UCSD-AML1 (cell line): ENCODE measurements at regions not wholly inside any gene's neighbourhood (a gene's known extent, or its start where the extent isn't known, plus 50 kb on each side); places are given as distances from the start of the nearest gene placed in this dataset.
"Not testable (repeated sequence)": the region's sequence is repeated elsewhere in the genome, so short reads cannot be mapped to it uniquely, and the experiment has no call there.

Experiments used
- DNase-seq: peaks from one replicate; lab custom pipeline; 2025; ENCODE audit not compliant: unreplicated experiment; lab: John Stamatoyannopoulos, UW

- peak; percentile 71 for DNase-seq
Measured at GRCh38 chr14:23694949-23695663, 58.9 kb downstream of the DHRS2 start.

DNA sequence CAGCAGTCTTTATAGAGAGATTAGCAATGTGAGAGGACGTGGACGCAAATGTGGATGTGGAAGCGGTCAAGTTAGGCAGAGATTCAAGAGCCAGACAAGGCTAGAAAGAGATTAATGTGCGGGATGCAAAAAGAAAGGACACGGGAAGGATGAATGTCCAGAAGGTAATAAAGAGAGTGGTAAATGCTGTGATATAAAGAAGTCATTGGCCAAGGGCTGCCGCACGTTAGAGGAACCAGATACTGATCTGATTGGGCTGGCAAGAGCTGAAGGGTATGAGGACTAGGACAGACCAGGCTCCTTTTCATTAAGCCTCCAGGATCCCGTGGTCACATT, 59.5 kb downstream of the DHRS2 start:
- DNase-seq, result no peak

DNA sequence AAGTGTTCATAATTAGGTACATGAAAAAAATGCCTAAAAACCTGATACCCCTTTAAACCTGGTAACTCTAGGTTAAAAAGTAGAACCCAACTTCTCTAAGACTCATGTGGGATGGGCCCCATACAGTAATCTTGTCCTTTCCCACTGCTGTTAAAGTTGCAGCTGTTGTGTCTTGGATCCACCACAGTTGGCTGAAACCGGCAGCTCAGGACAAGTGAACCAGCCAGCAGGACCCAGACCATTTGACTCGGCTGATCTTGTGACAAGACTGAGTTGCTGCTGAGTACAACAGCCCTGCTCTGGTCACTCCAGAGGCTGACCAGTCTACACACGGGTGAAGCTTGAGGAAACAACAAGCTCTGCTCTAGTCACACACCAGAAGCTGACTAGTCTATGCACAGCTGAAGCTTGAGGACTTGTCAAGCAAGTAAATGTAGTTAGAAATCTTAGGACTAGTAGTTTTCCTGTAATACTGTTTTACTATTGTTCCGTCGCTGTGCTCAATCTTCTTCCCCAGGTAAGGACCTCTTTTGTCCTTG, 60.6 kb downstream of the DHRS2 start:
- no peak for DNase-seq

- no peak for DNase-seq
Measured at GRCh38 chr14:23697680-23698079, 61.5 kb downstream of the DHRS2 start.

- no peak for DNase-seq
Measured at GRCh38 chr14:23702656-23703426, 66.7 kb downstream of the DHRS2 start.

DNA sequence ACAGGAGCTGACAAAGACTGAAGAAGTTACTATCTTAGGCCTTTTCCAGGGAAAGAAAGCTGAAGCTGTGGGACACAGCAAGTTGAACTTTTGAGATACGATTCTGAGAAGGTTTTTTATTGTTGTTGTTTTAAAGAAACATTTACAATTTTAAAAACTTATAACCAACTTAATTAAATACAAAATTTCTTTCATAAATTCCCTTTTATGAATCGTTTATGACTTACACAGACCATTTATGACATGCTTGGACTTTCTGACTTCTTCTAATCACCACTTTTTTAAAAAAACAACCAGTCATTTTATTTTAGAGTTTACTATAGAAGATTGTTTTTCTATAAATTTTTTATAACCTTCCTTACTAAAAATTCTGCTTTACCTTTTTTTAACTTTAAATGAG, 68.7 kb downstream of the DHRS2 start:
- no peak for DNase-seq

- no peak for DNase-seq
Measured at GRCh38 chr14:23707415-23707814, 71.3 kb downstream of the DHRS2 start.

- no peak for DNase-seq
Measured at GRCh38 chr14:23708343-23708742, 72.2 kb downstream of the DHRS2 start.

- DNase-seq, result no peak
Measured at GRCh38 chr14:23709923-23710322, 73.8 kb downstream of the DHRS2 start.

GRCh38 chr14:23712287-23712686, 76.1 kb downstream of the DHRS2 start:
- no peak for DNase-seq

- DNase-seq, result no peak
Measured at GRCh38 chr14:23719225-23719985, 83.2 kb downstream of the DHRS2 start.

- DNase-seq, result no peak
Measured at GRCh38 chr14:23722675-23723074, 86.5 kb downstream of the DHRS2 start.

DNA sequence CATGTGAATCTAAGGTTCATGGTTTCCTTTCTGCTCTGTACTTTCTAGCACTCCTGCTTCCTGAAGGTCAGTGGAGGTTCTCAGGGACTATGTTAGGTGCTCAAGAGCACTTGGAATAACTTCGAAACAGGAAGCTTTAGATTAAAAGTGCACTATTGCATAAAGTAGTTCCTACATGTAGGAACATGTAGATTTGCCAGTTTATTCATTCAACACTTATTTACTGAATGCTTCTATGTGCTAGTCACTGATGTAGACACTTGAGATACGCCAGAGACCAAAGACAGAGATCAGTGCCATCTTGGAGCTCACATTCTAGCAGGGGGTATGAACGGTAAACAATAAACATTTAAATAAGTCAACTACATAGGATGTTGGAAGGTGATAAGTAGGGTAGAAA, 87.7 kb downstream of the DHRS2 start:
- no peak for DNase-seq

DNA sequence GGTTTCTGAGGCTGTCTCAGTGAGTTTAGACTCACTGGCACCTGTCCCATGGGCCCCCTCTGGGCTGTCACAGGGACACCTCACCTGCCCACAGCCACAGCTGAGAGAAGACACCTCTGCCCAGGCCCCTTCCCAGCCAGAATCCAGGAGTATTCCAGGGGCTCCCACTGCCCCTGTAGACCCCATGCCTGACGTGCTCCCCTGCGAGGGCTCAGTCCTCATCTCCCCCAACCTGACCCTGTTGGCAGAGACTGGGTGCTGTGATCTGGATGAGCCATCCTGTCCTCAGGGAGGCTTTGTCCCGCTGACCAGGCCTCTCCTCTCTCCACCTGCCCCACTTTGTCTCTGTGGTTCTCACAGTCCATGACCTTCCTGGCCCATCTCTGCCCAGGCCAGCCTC, 89.4 kb downstream of the DHRS2 start:
- DNase-seq, result no peak

GRCh38 chr14:23725980-23726710, 90.0 kb downstream of the DHRS2 start:
- no peak for DNase-seq

DNA sequence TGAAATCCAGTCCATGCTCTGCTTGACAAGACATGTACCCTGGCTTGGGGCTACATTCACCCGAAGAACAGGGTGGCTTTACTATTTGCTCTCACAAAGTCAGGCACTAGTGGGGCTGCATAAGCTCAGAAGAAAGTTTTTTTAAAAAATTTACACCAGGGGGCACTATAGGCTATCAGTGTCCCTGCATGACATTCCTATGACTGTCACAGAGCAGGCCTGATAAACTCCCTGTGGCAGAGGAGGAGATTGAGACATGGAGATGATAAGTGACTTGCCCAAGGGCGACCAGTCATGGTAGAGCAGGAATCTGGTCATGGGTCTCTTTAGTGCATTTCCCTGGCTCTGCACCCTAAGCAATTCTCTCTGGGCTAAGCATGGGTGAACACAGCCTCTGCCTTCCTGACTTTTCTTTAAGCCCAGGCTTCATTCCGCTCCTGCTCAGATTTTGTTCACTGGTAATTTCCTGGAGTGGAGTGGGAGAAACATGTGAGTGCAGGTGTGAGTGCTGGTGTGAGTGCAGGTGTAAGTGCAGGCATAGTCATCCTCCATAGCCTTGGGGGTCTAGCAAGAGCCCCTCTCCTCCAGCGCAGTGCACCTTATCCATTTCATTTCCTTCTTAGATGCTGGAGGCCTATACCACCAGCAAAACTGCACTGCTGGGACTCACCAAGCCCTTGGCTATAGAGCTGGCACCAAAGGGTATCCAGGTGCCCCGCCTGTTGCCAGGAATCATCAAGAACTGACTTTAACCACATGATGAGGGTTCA, 91.6 kb downstream of the DHRS2 start:
- DNase-seq, result no peak

DNA sequence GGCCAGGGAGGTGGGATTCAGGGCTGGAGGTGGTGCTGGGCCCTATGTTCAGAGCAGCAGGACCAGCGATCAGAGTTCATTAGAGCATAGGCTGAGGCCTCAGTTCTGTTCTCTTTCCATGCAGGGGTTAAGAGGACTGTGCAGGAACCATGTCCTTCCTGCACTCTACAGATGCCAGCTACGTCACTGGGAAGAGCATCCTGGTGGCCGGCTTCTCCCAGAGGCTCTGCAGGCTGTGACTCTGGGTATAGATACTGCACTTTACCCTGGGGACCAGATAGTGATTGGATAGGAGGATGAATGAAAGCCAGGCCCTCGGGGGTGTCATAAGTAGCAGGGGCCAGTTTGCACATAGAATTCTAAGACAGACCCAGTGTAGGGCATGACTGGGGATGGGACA, 92.6 kb downstream of the DHRS2 start:
- no peak for DNase-seq

DNA sequence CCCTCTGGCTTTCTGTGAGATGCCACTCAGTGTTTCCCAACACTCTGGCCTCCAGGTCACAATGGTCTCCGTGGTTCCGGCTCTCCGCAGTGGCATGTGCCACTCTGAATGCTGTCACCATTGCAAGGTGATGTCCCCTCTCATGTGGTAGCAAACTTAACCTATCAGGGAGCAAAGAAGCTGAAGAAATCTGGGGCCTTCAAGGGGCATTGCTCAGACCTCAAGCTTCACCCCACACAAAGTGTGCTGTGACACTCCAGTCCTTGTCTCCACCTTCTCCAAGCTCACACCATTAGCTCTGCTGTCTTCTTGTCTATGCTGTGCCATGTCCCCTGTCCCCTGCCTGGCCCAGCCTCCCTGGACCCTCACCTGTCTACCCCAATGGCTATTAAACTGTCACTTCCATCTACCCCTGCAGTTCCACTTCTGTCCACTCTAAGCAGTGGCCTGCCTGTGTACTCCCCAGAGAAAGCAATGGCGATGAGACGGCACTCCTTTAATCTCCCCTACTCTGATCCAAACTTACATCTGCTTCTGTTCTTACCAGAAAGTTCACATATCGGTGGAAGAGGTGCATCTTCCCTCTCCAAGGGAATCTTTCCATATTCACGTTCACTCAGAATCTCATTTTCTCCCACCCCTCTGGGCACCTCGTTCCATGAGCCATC, 93.7 kb downstream of the DHRS2 start:
- DNase-seq, result no peak

GRCh38 chr14:23735394-23735793, 99.2 kb downstream of the DHRS2 start:
- no peak for DNase-seq

DNA sequence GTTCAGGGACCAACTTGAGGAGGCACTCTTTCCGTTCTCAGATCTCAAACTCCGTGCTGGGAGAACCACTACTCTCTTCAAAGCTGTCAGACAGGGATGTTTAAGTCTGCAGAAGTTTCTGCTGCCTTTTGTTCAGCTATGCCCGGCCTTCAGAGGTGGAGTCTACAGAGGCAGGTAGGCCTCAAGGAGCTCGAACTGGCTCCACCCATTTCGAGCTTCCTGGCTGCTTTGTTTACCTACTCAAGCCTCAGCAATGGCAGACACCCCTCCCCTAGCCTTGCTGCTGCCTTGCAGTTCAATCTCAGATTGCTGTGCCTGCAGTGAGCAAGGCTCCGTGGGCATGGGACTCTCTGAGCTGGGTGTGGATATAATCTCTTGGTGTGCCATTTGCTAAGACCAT, 108.2 kb downstream of the DHRS2 start:
- not testable (repeated sequence) for DNase-seq
